GM12878 (cell line): ENCODE measurements at regions not wholly inside any gene's neighbourhood (a gene's known extent, or its start where the extent isn't known, plus 50 kb on each side); places are given as distances from the start of the nearest gene placed in this dataset.

Source experiments
- BHLHE40 ChIP-seq, 2 experiments: fragments of 450-650 bp in 1 of 2; IDR thresholded peaks; 2 replicates each; pipeline ENCODE4 v1.6.1; 2011 to 2017; ENCODE audit warnings: low read depth in 2 of 2, borderline replicate concordance in 1 of 2, improper control_type of control experiment in 1 of 2, low read length in 1 of 2, mild to moderate bottlenecking in 1 of 2
- BRCA1 ChIP-seq: IDR thresholded peaks from 2 replicates; pipeline ENCODE4 v1.6.1; 2011; ENCODE audit warnings: low read depth, low read length, improper control_type of control experiment
- EP300 ChIP-seq, 2 experiments: fragments of 150-350 bp in 1 of 2; IDR thresholded peaks; 2 replicates each; pipeline ENCODE4 v1.6.1; 2011 to 2012; ENCODE audit warnings: low read depth in 2 of 2, low read length in 2 of 2, borderline replicate concordance in 1 of 2, improper control_type of control experiment in 1 of 2, inconsistent platforms in 1 of 2; ENCODE audit not compliant: control insufficient read depth in 1 of 2
- HDAC2 ChIP-seq: fragments of 200-600 bp; sonication (generic); IDR thresholded peaks from 2 replicates; pipeline ENCODE4 v1.6.1; 2017
- HDAC6 ChIP-seq: fragments of 200-600 bp; sonication (generic); IDR thresholded peaks from one replicate; pipeline ENCODE4 v1.8.0; 2017; ENCODE audit warnings: antibody characterized with exemption; ENCODE audit not compliant: unreplicated experiment
- MAX ChIP-seq: IDR thresholded peaks from 2 replicates; pipeline ENCODE4 v1.6.1; 2012; ENCODE audit warnings: low read depth, low read length, improper control_type of control experiment
- NR2C2 ChIP-seq: IDR thresholded peaks from 2 replicates; pipeline ENCODE4 v1.6.1; 2011; ENCODE audit warnings: borderline replicate concordance, low read depth; ENCODE audit not compliant: control insufficient read depth, insufficient read length
- RAD21 ChIP-seq: IDR thresholded peaks from 2 replicates; pipeline ENCODE4 v1.6.1; 2011; ENCODE audit warnings: mild to moderate bottlenecking, low read depth, low read length, moderate library complexity; ENCODE audit not compliant: insufficient read depth
- RBBP5 ChIP-seq: fragments of 200-600 bp; sonication (generic); conservative IDR thresholded peaks from 2 replicates; pipeline ENCODE4 v1.6.1; 2016
- SMAD5 ChIP-seq: IDR thresholded peaks from 2 replicates; pipeline ENCODE4 v1.6.1; 2016; ENCODE audit warnings: antibody characterized with exemption, low read depth
- ZBTB11 ChIP-seq: fragments of 450-650 bp; formaldehyde crosslinking; IDR thresholded peaks from 2 replicates; pipeline ENCODE4 v1.5.0; 2022; ENCODE audit warnings: mild to moderate bottlenecking, missing genetic modification characterization
- TF ChIP-seq, protein P1 (sequence below): fragments of 450-650 bp; IDR thresholded peaks from 2 replicates; pipeline ENCODE4 v1.6.1; 2017; ENCODE audit warnings: antibody characterized with exemption, mild to moderate bottlenecking, moderate library complexity
- TF ChIP-seq, protein P2 (sequence below), 3 experiments: IDR thresholded peaks in 2 of 3; conservative IDR thresholded peaks in 1 of 3; 2 replicates each; pipeline ENCODE4 v1.5.1; 2011; ENCODE audit warnings: low read depth in 3 of 3, low read length in 3 of 3, mild to moderate bottlenecking in 3 of 3, control low read depth in 2 of 3, moderate library complexity in 2 of 3, inconsistent platforms in 1 of 3, mixed read lengths in 1 of 3; ENCODE audit not compliant: control insufficient read depth in 2 of 3, insufficient read depth in 1 of 3; ENCODE audit errors: extremely low read depth in 1 of 3
- TF ChIP-seq, protein P3 (sequence below): fragments of 450-650 bp; IDR thresholded peaks from 2 replicates; pipeline ENCODE4 v1.6.1; 2016; ENCODE audit warnings: mild to moderate bottlenecking

DNA sequence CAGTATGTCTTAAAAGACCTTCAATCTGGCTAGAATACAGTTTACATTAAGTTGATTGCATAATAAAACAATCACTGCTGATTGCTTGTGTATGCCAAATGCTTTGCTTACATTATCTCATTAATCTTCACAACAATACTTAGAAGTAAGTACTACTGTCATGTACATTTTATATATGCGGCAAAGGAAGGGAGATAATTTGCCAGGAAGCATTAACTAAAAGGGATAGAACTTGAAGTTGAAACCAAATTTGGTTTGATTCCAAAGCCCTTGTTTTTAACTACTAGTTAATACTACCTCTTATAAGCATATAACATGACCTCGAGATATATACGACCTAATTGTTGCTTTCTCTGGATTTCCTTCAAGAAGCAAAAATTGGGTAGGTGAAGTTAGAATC is 155.8 kb downstream of the NTMT2 start:
- TF ChIP-seq EP300 (IDR thresholded peaks at IDR 0.05; ENCODE audit: borderline replicate concordance in 1 of 2, control insufficient read depth in 1 of 2, low read depth in 2 of 2, low read length in 2 of 2) = no peak
- TF ChIP-seq, protein P1, sequence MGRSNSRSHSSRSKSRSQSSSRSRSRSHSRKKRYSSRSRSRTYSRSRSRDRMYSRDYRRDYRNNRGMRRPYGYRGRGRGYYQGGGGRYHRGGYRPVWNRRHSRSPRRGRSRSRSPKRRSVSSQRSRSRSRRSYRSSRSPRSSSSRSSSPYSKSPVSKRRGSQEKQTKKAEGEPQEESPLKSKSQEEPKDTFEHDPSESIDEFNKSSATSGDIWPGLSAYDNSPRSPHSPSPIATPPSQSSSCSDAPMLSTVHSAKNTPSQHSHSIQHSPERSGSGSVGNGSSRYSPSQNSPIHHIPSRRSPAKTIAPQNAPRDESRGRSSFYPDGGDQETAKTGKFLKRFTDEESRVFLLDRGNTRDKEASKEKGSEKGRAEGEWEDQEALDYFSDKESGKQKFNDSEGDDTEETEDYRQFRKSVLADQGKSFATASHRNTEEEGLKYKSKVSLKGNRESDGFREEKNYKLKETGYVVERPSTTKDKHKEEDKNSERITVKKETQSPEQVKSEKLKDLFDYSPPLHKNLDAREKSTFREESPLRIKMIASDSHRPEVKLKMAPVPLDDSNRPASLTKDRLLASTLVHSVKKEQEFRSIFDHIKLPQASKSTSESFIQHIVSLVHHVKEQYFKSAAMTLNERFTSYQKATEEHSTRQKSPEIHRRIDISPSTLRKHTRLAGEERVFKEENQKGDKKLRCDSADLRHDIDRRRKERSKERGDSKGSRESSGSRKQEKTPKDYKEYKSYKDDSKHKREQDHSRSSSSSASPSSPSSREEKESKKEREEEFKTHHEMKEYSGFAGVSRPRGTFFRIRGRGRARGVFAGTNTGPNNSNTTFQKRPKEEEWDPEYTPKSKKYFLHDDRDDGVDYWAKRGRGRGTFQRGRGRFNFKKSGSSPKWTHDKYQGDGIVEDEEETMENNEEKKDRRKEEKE = no peak
- TF ChIP-seq NR2C2 = no peak
- TF ChIP-seq, protein P2, sequence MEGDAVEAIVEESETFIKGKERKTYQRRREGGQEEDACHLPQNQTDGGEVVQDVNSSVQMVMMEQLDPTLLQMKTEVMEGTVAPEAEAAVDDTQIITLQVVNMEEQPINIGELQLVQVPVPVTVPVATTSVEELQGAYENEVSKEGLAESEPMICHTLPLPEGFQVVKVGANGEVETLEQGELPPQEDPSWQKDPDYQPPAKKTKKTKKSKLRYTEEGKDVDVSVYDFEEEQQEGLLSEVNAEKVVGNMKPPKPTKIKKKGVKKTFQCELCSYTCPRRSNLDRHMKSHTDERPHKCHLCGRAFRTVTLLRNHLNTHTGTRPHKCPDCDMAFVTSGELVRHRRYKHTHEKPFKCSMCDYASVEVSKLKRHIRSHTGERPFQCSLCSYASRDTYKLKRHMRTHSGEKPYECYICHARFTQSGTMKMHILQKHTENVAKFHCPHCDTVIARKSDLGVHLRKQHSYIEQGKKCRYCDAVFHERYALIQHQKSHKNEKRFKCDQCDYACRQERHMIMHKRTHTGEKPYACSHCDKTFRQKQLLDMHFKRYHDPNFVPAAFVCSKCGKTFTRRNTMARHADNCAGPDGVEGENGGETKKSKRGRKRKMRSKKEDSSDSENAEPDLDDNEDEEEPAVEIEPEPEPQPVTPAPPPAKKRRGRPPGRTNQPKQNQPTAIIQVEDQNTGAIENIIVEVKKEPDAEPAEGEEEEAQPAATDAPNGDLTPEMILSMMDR (IDR thresholded peaks at IDR 0.05 in 2 of 3, conservative IDR thresholded peaks at IDR 0.05 in 1 of 3; ENCODE audit: control insufficient read depth in 2 of 3, extremely low read depth in 1 of 3, insufficient read depth in 1 of 3, low read depth in 3 of 3, low read length in 3 of 3) = no peak
- no peak for TF ChIP-seq BHLHE40 (IDR thresholded peaks at IDR 0.05; ENCODE audit: borderline replicate concordance in 1 of 2, low read depth in 2 of 2, low read length in 1 of 2)
- TF ChIP-seq RAD21 = no peak
- no peak for TF ChIP-seq RBBP5
- TF ChIP-seq HDAC2 = no peak
- TF ChIP-seq, protein P3, sequence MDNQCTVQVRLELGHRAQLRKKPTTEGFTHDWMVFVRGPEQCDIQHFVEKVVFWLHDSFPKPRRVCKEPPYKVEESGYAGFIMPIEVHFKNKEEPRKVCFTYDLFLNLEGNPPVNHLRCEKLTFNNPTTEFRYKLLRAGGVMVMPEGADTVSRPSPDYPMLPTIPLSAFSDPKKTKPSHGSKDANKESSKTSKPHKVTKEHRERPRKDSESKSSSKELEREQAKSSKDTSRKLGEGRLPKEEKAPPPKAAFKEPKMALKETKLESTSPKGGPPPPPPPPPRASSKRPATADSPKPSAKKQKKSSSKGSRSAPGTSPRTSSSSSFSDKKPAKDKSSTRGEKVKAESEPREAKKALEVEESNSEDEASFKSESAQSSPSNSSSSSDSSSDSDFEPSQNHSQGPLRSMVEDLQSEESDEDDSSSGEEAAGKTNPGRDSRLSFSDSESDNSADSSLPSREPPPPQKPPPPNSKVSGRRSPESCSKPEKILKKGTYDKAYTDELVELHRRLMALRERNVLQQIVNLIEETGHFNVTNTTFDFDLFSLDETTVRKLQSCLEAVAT = no peak
- no peak for TF ChIP-seq SMAD5
- no peak for TF ChIP-seq BRCA1
- no peak for TF ChIP-seq MAX
- TF ChIP-seq HDAC6 = no peak
- TF ChIP-seq ZBTB11 (CRISPR knock-in tag) = no peak
